Ovary (tissue), 1 donor: ENCODE measurements at regions not wholly inside any gene's neighbourhood (a gene's known extent, or its start where the extent isn't known, plus 50 kb on each side); places are given as distances from the start of the nearest gene placed in this dataset.

Source experiments
- EP300 ChIP-seq: sonication (generic); formaldehyde crosslinking; IDR thresholded peaks from one replicate; pipeline ENCODE4 v1.6.1; 2017; ENCODE audit warnings: antibody characterized with exemption
- POLR2A ChIP-seq: fragments of 450-650 bp; IDR thresholded peaks from one replicate; pipeline ENCODE4 v1.6.1; 2017; ENCODE audit warnings: antibody characterized with exemption, mild to moderate bottlenecking, moderate library complexity

- TF ChIP-seq EP300 (no peak), POLR2A (no peak)
Observed at GRCh38 chr3:144197116-144197515, 225.5 kb downstream of the DIPK2A start.
